Memory B cell (primary cell): ENCODE measurements at regions not wholly inside any gene's neighbourhood (a gene's known extent, or its start where the extent isn't known, plus 50 kb on each side); places are given as distances from the start of the nearest gene placed in this dataset.
"Not testable (repeated sequence)": the region's sequence is repeated elsewhere in the genome, so short reads cannot be mapped to it uniquely, and the experiment has no call there.

ENCODE experiments used
- ATAC-seq: fragments of 150-1000 bp; cut with Tn5 transposase; 2 replicates; pipeline ENCODE4 v1.10.0; 2021; ENCODE audit warnings: low read depth, mild to moderate bottlenecking, moderate library complexity
- DNase-seq, 2 donors: peaks; one replicate each; pipeline ENCODE4 v3.0.0; 2022; ENCODE audit warnings: low spot score in 2 of 2
- H3K27ac Mint-ChIP-seq: one replicate; pipeline ENCODE4 v1.8.0; 2022; ENCODE audit warnings: mild to moderate bottlenecking, moderate library complexity, mixed read lengths
- H3K27me3 Mint-ChIP-seq: one replicate; pipeline ENCODE4 v1.8.0; 2022; ENCODE audit warnings: mixed read lengths
- H3K36me3 Mint-ChIP-seq: one replicate; pipeline ENCODE4 v1.8.0; 2022; ENCODE audit warnings: mild to moderate bottlenecking, mixed read lengths
- H3K4me1 Mint-ChIP-seq: one replicate; pipeline ENCODE4 v1.8.0; 2022; ENCODE audit warnings: mixed read lengths
- H3K4me3 Mint-ChIP-seq: one replicate; pipeline ENCODE4 v1.8.0; 2022; ENCODE audit warnings: mild to moderate bottlenecking, moderate library complexity, mixed read lengths
- H3K9me3 Mint-ChIP-seq: one replicate; pipeline ENCODE4 v1.8.0; 2022; ENCODE audit warnings: mixed read lengths

DNA sequence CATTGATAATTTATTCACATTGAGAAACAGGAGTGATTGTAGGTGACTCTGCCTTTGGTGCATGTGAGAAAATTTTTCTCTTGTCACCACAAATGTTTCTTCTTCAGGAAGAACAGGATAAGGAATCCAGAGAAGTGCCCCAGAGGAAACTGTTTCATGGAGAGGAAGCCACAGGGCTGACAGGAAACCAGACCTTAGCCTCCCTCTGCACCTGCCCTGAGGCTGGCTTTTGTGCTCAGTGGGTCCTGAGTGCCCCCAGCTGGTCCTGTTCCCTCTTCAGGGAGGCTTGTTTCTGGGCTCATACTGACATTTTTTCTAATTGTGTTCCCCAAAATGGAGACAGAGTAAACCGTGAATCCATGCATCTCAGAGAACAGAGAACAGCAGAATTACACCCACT, 135.8 kb upstream of the POTEB2 start:
- DNase-seq, H3K36me3 Mint-ChIP-seq, ATAC-seq, H3K27me3 Mint-ChIP-seq, H3K27ac Mint-ChIP-seq, H3K4me3 Mint-ChIP-seq, H3K4me1 Mint-ChIP-seq, H3K9me3 Mint-ChIP-seq: not testable (repeated sequence)

DNA sequence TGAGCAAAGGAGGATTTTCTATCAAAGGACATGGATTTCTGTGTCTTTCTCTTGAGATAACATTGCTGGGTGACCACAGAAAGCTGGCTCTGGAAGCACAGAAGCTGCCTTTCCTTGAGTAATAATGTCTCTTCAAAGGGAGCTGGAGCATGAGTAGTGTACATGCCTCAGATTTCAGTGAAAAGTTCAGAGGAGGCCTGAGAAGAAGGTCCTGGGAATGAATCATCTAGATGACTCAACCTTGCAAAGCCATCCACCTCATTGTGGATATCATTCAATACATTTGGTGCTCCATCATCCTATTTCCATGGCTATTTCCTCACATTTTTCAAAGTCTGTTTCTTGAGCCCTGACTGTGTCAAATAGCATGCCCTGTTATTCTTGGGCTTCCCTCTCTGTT, 125.6 kb upstream of the POTEB2 start:
- H3K27me3 Mint-ChIP-seq, H3K9me3 Mint-ChIP-seq, DNase-seq, H3K4me1 Mint-ChIP-seq, H3K4me3 Mint-ChIP-seq, ATAC-seq, H3K27ac Mint-ChIP-seq, H3K36me3 Mint-ChIP-seq: not testable (repeated sequence)

DNA sequence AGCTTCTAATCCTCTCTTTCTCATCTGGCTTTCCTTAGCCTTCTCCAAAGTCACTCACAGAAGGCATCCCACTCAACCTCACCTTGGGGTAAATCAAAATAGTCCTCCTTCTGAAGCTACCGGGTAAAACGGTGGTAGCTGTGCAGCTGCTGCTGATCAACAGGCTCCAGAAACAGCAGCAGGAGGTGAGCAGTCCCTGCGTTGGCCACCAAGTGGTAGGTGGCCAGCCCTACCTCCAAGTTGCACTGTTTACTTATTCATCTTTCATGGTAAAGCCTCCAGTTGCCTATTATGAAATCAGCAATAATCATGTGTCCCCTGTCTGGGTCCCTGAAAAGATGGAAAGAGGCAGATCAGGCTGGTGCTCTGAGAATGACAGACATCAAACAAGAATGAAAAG, 125.1 kb upstream of the POTEB2 start:
- not testable (repeated sequence) for ATAC-seq, H3K36me3 Mint-ChIP-seq, DNase-seq, H3K27ac Mint-ChIP-seq, H3K27me3 Mint-ChIP-seq, H3K4me1 Mint-ChIP-seq, H3K9me3 Mint-ChIP-seq, H3K4me3 Mint-ChIP-seq

DNA sequence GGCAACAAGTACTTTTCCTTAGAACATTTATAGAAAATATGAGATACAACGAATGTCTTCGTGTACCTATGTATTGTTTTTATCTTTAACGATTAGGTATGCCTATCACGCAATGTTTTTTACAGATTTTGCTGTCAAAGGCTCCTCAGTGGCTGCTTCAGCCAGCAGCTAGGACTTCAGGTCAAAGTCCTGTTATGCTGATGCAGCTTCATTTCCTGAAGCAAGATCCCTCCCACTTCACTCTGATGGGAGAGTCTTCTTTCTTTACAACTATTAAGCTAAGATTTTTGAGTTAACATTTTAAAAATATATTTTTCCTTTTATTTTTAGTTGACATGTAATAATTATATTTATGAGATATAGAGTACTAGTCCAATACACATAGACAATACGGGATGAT, 120.7 kb upstream of the POTEB2 start:
- not testable (repeated sequence) for H3K4me1 Mint-ChIP-seq, H3K27ac Mint-ChIP-seq, H3K9me3 Mint-ChIP-seq

DNA sequence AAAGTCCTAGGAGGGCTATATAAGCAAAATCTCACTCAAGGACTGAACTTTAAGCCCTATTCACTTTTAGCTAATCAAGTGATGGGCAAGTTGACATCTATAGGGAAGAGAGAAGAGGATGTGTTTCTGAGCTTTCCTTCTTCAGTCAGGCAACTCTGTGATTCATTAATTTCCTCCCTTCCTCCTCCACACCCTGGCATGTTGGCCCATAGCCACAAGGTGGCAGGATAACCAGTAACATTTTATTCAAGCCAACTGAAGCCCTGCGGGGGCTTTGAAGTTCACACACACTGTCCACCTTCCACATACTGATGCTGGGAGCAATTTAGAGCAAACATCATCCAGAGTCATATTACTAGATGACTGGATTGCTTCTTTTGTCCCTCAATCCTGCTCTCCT, 111.9 kb upstream of the POTEB2 start:
- not testable (repeated sequence) for H3K4me1 Mint-ChIP-seq, H3K27ac Mint-ChIP-seq, H3K27me3 Mint-ChIP-seq, H3K9me3 Mint-ChIP-seq, H3K4me3 Mint-ChIP-seq, DNase-seq, H3K36me3 Mint-ChIP-seq
- ATAC-seq: peak; percentile 51

More for the DNA sequence above, 120.7 kb upstream of the POTEB2 start:
- not testable (repeated sequence) for DNase-seq, H3K4me3 Mint-ChIP-seq, H3K36me3 Mint-ChIP-seq, H3K27me3 Mint-ChIP-seq, ATAC-seq

DNA sequence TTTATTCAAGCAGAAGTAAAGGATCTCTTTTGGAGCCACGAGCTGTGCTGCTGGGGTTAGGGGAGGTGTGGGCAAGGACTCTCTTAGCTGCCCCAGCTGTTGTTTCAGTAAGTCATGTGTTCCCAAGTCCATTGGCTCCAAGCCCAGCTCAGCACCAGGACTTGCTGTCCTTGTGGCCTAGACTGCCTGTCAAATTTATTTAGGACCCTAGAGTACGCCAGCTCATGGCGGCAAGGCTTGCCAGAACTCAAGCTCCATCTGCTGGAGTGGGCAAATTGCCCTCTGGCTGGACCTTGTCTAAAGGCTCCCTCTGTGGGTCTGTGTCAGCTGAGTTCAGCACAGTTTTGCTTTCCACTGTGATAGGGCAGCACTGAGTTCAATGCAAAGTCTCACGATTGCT, 106.6 kb upstream of the POTEB2 start:
- not testable (repeated sequence) for ATAC-seq, H3K4me3 Mint-ChIP-seq, H3K27me3 Mint-ChIP-seq, H3K4me1 Mint-ChIP-seq, DNase-seq, H3K27ac Mint-ChIP-seq, H3K36me3 Mint-ChIP-seq, H3K9me3 Mint-ChIP-seq

DNA sequence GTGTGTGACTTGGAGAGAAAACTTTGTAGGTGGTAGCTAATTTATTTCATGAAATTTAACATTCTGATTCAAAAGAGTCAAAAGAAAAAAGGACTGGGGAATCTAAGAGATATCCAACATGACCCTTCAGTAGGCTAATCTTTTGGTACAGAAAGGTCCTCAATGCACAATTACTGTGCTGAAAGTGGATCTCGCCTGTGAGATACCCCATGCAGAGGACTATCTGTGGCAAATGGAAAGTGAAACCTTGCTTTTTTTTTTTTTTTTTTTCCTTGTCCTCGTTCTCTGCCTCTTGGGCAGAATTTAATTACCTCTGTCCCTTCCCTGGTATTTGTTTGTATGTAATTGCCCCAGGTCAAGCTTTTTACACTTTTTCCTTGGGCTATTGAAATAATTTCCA, 93.2 kb upstream of the POTEB2 start:
- H3K4me1 Mint-ChIP-seq, H3K27ac Mint-ChIP-seq, H3K9me3 Mint-ChIP-seq, DNase-seq, H3K36me3 Mint-ChIP-seq, ATAC-seq, H3K27me3 Mint-ChIP-seq, H3K4me3 Mint-ChIP-seq: not testable (repeated sequence)

DNA sequence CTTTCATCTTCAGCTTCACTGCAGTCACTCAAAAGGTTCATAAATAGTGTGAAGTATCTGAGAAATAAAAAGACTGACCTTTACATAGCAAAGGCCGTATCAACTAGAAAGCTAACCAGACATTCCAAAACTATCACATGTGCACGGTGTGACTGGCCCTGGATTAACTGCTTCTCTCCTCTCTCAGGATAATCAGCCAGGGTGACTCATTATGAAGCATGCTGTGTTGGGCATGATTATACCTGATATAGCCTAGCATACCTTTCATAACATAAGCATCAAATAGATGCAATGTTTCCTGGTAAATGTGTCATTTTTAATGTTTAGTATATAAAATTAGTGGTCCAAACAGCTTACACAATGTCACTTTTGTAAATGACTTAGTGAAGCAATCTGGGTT, 63.2 kb upstream of the POTEB2 start:
- not testable (repeated sequence) for ATAC-seq, H3K27ac Mint-ChIP-seq

More for the DNA sequence above, 63.2 kb upstream of the POTEB2 start:
- not testable (repeated sequence) for DNase-seq, H3K4me1 Mint-ChIP-seq, H3K9me3 Mint-ChIP-seq, H3K27me3 Mint-ChIP-seq, H3K36me3 Mint-ChIP-seq, H3K4me3 Mint-ChIP-seq
